ENCODE measurements at regions not wholly inside any gene's neighbourhood (a gene's known extent, or its start where the extent isn't known, plus 50 kb on each side); places are given as distances from the start of the nearest gene placed in this dataset.
"Not testable (repeated sequence)": the region's sequence is repeated elsewhere in the genome, so short reads cannot be mapped to it uniquely, and the experiment has no call there.

DNA sequence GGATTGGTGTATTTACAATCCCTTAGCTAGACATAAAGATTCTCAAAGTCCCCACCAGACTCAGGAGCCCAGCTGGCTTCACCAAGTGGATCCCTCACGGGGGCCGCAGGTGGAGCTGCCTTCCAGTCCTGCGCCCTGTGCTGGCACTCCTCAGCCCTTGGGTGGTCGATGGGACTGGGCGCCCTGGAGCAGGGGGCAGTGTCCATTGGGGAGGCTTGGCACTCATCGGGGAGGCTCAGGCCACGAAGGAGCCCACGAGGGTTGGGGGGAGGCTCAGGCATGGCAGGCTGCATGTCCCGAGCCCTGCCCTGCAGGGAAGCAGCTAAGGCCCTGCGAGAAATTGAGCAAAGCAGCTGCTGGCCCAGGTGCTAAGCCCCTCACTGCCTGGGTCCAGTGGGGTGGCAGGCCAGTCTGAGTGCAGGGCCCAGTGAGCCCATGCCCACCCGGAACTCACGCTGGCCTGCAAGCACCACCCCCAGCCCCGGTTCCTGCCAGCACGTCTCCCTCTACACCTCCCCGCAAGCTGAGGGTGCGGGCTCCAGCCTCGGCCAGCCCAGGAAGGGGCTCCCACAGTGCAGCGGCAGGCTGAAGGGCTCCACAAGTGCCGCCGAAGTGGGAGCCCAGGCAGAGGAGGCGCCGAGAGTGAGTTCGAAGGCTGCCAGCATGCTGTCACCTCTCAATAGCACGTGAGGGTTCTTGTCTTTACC, 198.5 kb downstream of the ADRA2C start:
- TF ChIP-seq, protein P1, sequence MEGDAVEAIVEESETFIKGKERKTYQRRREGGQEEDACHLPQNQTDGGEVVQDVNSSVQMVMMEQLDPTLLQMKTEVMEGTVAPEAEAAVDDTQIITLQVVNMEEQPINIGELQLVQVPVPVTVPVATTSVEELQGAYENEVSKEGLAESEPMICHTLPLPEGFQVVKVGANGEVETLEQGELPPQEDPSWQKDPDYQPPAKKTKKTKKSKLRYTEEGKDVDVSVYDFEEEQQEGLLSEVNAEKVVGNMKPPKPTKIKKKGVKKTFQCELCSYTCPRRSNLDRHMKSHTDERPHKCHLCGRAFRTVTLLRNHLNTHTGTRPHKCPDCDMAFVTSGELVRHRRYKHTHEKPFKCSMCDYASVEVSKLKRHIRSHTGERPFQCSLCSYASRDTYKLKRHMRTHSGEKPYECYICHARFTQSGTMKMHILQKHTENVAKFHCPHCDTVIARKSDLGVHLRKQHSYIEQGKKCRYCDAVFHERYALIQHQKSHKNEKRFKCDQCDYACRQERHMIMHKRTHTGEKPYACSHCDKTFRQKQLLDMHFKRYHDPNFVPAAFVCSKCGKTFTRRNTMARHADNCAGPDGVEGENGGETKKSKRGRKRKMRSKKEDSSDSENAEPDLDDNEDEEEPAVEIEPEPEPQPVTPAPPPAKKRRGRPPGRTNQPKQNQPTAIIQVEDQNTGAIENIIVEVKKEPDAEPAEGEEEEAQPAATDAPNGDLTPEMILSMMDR (IDR thresholded peaks at IDR 0.05): not testable (repeated sequence)
- TF ChIP-seq POLR2A (IDR thresholded peaks at IDR 0.05): not testable (repeated sequence)
